HuH-7 (cell line): ENCODE measurements at regions not wholly inside any gene's neighbourhood (a gene's known extent, or its start where the extent isn't known, plus 50 kb on each side); places are given as distances from the start of the nearest gene placed in this dataset.
"Not testable (repeated sequence)": the region's sequence is repeated elsewhere in the genome, so short reads cannot be mapped to it uniquely, and the experiment has no call there.

Source experiments
- DNase-seq: peaks from one replicate; pipeline ENCODE4 v3.0.0; 2011; ENCODE audit warnings: low spot score

DNA sequence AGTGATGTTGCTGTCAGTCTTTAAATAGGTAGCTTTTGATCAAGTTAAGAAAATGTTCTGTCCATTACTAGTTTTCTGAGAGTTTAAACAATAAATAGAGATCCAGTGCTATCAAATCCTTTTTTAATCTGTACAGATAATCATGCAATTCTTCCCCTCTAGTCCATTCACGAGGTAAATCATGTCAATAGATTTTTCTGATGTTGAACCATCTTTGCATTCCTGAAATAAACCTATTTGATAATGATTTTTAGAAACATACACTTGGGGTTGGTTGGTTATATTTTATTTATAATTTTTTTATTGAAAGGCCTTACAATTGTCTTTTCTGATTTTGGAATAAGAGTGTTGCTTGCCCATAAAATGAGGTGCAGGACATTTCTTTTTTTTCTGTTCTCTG, 95.0 kb downstream of the FAM53A start:
- DNase-seq, result no peak

GRCh38 chr4:1588306-1588705, 95.8 kb downstream of the FAM53A start:
- DNase-seq, result no peak

- DNase-seq, result no peak
Measured at GRCh38 chr4:1584498-1584897, 99.6 kb downstream of the FAM53A start.

DNA sequence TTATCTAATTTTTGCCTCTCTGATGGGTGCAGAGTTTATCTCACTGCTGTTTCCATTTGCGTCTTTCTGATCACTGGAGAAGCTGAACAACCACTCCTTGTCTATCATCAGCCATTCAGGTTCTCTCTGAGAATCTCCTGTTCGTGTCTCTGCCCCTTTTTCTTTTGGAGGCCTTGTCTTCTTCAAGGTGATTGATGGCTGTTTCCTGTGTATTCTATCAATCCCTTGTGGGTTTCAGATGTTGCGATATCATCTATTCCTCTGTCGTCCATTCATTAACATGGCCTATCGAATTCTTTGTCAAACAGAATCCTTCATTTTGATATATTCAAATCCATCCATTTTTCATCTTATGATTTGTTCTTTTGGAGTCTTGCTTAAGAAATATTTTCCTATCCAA, 100.3 kb downstream of the FAM53A start:
- DNase-seq, result no peak

GRCh38 chr4:1583051-1583785, 100.9 kb downstream of the FAM53A start:
- no peak for DNase-seq

- DNase-seq, result no peak
Measured at GRCh38 chr4:1582227-1582626, 101.9 kb downstream of the FAM53A start.

GRCh38 chr4:1581164-1581894, 102.8 kb downstream of the FAM53A start:
- DNase-seq, result peak; percentile 91

- DNase-seq, result not testable (repeated sequence)
Measured at GRCh38 chr4:1580692-1581012, 103.5 kb downstream of the FAM53A start.

DNA sequence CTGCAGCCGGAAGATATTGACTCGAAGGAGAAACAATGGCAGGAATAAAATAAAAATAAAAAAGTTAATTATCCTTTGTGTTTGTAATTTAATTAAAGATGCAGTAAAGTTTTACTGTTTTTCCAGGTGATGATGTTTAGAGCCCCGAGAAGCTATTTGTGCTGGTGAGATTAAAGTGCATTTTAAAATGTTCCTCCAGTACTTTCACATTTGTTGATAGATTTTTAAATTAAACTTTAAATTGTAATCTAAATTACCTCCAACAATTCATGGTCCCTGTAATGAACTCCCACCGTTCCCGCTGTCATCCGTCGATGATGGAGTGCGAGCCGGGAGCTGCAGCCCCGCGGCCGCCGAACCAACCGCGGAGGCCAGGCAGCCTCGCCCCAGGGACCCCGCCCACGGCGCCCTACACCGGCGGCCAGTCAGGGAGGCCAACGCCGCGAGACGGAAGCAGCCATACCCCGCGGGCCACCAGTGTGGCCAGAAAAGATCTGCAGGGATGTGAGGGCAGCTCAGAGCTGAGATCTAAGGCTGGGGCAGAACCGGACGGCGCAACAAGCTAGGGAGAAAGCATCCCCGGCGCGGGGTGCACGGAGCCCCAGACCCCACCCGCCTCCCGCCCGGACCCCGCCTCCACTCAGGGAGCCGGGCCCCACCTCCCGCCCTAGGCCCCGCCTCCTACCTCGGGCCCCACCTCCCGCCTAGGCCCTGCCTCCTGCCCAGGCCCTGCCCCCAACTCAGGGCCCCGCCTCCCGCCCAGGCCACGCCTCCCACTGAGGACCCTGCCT, 104.0 kb downstream of the FAM53A start:
- DNase-seq, result peak; percentile 85

DNA sequence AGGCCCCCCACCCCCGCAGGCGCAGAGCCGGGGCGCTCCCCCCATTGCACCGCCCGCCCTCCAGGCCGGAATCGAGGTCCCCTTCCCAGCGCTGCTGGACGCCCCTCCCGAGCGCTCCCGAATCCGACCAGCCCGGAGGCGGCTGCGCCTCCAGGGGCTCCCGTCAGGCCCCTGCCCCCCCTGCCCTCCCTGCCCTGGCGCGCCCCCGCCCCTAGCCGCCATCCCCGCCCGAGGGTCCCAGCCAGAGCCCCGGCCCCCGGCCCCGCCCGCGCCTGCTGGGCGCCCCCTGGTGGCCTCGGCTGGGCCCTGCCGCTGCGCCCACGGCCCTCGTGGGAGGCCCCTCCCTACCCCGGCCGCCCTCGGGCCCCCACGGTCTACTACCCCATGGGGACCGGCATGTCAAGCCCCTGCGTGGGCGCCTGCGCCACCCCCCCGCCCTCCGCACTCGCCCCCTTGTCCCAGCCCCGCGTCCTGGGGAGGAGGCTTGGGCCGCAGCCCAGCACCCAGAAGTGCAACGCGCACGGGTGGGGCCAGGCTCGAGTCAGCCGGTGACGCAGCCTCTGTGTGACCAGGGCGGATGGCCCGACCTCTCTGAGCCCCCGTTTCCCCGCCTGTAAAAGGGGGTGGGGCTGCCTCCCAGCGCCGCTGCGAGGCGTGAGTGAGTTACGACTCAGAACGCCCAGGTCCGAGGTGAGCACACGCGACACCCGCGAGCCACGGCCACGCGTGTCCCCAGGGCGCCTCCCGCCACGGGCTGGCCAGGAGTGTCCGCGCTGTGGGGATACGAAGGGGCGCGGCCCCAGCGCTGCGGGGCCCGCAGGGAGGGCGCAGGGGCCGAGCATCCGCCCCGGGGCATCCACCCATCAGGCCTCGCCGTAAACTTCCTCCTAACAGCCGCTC, 104.9 kb downstream of the FAM53A start:
- DNase-seq, result peak; percentile 85

GRCh38 chr4:1578251-1578773, 105.8 kb downstream of the FAM53A start:
- no peak for DNase-seq

DNA sequence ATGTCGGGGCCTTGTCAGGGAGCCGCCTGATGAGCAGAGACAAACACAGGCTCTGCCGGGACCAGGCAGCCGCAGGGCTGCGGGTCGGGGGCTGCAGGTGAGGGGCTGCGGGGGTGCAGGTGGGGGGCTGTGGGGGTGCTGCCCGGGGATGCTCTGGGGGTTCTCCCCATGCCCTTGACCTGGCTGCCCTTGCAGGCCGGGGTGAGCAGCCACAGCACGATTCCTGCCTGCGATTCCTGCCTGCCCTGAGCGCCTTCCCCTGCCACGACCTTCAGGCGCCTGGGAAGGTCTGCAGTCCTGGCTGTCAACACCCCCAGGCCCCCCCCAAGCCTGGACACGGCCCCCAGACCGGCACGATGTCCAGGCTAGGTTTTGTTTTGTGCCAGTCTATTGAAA, 106.3 kb downstream of the FAM53A start:
- DNase-seq, result no peak

DNA sequence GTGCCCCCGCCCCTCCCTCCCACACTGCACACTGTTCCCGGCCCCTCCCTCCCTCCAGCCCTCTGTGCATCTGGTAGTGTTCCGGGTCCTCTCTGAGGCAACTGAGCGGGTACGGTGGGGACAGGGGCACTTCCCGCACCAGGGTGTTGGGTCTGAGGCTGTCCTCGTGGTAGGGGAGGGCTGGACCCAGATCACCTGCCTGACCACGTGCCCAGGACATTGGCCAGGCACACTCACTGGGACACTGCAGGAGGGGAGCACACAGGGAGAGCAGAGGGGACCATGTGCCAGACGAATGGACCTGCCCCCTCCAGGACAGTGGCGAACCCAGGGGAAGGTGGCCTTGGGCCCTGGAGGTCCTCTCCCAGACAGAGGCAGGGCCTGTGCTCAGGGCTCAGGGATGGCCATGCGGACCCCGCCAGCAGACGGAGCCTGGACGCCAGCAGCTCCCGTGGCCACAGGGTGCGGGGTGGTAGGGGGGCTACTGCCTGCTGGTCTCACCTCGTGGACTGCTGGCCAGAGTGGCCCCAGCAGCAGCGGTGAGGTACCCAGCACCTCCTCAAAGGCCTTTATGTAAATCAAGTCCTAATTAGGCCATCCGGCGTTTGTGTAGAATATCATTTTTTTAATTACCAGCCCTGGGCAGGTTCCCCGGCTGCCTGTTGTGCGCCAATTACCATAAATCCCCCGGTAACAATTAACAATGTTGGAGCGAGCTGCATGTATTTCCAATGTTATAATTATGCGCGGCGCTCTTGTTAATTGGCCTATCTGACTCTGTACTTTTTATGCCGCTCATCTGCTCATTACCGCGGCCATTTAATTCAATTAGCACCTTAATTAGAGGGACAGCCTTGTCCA, 106.9 kb downstream of the FAM53A start:
- DNase-seq, result no peak

DNA sequence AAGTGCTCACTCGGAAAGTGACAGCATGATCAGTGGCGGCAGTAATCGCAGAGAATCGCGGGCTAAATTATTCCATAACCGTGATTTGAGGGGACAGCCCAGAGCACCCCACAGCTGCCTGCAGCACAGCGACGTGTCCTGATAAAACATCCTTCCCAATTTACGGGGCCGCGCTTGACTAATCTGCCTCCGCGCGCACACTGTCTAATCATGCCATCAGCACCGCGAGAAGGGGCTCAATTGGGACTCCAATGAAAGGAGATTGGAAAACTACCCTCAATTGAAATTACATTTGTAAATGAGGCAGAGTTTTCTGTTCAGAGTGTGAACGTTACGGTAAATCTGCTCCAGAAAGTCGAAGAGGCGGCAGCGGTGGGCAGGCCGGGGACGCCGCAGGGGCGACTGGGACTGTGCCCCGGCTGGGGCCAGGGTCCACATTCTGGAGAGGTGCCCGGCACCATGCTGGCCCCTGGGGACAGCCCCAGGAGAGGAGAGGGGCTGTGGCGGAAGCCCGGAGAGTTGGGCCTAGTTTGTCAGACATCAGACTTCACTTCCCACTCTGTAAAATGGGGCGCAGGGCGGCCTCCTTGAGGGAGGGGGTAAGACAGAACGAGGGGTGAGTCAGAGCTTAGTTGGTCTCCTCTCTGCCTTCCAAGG, 107.7 kb downstream of the FAM53A start:
- DNase-seq, result no peak

GRCh38 chr4:1575418-1576303, 108.5 kb downstream of the FAM53A start:
- no peak for DNase-seq

DNA sequence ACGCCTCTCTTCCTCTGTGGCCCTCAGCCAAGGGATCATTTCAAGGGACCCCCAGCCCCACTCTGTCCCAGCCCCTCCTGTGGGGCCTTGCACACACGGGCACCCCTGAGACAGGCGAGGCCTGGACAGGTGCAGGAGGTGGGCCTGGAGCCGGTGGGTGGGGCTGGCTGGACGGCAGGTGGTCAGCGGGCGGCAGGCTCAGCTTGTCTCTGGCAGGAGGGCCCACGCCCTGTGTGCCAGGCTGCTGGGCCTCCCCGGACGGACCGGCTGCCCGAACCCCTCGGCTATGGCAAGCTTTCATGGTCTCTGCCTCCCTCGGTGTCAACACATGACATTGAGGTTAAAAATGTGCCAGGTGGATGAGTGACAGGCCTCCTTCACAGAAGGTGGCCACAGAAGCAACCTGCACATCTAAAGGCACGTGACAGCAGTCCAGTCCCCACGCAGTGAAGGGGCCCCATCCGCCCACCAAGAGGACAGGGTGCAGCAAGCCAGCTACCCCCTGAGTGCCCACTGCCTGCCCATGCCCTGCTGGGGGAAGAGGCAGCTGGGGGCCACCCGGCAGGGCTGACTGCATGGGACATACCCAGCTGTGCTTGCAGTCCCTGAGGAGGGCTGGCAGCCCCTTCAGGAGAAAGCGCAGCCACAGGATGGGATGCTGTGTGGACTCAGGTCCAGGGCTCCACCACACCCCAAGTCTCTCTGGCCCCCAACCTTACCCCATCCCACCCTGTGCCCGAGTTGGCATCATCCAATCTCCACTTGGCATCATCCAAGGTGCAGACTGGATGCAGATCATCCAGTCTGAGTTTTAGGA, 109.3 kb downstream of the FAM53A start:
- no peak for DNase-seq

DNA sequence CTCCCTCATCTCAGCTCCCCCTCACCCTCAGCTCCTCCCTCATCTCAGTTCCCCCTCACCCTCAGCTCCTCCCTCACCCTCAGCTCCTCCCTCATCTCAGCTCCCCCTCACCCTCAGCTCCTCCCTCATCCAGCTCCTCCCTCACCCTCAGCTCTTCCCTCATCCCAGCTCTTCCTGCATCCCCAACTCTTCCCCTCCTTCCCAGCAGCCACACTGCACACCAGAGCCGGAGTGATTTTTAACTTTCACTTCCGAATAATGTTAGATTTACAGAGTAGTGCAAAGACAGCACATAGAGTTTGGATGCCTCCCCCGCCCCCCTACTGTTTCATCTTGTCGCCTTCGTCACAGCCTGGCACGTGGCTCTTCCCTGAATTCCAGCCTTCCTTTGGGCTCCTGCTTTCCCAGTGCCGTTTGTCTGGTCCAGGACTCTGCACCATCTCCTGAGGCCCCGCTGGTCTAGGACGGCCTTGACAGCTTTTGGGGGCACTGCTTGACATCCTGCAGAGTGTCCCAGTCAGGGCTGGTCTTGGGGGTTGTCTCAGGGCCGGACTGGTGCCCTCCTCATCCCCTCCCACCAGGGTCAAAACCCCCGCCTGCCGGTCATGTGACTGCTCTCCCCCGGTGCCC, 110.2 kb downstream of the FAM53A start:
- DNase-seq, result no peak
